ENCODE measurements at regions not wholly inside any gene's neighbourhood (a gene's known extent, or its start where the extent isn't known, plus 50 kb on each side); places are given as distances from the start of the nearest gene placed in this dataset.

GRCh38 chr16:31641279-31641678, 113.6 kb downstream of the AHSP start:
- H3K23me2 ChIP-seq (ENCODE audit: low read depth, low read length): no peaks in the 10 kb centered on the region
- H3K23ac ChIP-seq (ENCODE audit: insufficient read length): no peak overlapping the region
- H3K4me2 ChIP-seq (ENCODE audit: insufficient read depth in 1 of 2, low read depth in 2 of 2, low read length in 2 of 2): no peak overlapping the region
- H3K9me3 ChIP-seq (ENCODE audit: insufficient read depth in 2 of 2, low read depth in 1 of 2, low read length in 1 of 2): peaks cover 52 to 55% of the 10 kb centered on the region in 2 experiments
- H4K91ac ChIP-seq (replicated peaks; ENCODE audit: insufficient read length, low read length): no peak overlapping the region
- H2BK12ac ChIP-seq (ENCODE audit: low read depth, low read length): no peak overlapping the region
- no peak overlapping the region for H2BK20ac ChIP-seq (ENCODE audit: low read length)
- TF ChIP-seq, protein P1, sequence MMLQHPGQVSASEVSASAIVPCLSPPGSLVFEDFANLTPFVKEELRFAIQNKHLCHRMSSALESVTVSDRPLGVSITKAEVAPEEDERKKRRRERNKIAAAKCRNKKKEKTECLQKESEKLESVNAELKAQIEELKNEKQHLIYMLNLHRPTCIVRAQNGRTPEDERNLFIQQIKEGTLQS (IDR thresholded peaks at IDR 0.05; ENCODE audit: insufficient read depth, low read depth, low read length): no peak
- TF ChIP-seq CTBP2 (IDR thresholded peaks at IDR 0.05; ENCODE audit: borderline replicate concordance, insufficient read depth, insufficient read length, low read length) (no peak), TCF12 (IDR thresholded peaks at IDR 0.05; ENCODE audit: low read depth, low read length) (no peak), ASH2L (IDR thresholded peaks at IDR 0.05; ENCODE audit: low read length) (no peak), JUN (IDR thresholded peaks at IDR 0.05; ENCODE audit: low read depth, low read length) (no peak), SP4 (IDR thresholded peaks at IDR 0.05; ENCODE audit: low read length) (no peak)
- H4K20me1 ChIP-seq (replicated peaks in 1 of 2; ENCODE audit: control insufficient read depth in 1 of 2, insufficient read depth in 2 of 2, low read length in 2 of 2): no peaks in the 10 kb centered on the region
- no peak overlapping the region for H3K4me3 ChIP-seq (ENCODE audit: extremely low read depth in 1 of 4, insufficient read depth in 2 of 4, low read depth in 3 of 4, low read length in 4 of 4)
- no peak overlapping the region for H2AK5ac ChIP-seq (ENCODE audit: low read depth, low read length)
- no peak overlapping the region for H3K9ac ChIP-seq (replicated peaks in 1 of 4; ENCODE audit: extremely low read depth in 1 of 4, low read depth in 3 of 4, low read length in 3 of 4)
- H3K4me1 ChIP-seq (replicated peaks in 1 of 4; ENCODE audit: control insufficient read depth in 3 of 4, insufficient read depth in 4 of 4, low read length in 3 of 4): no peaks in the 10 kb centered on the region
- H2BK120ac ChIP-seq (replicated peaks; ENCODE audit: low read depth, low read length): no peak overlapping the region
- H4K5ac ChIP-seq (ENCODE audit: insufficient read length, low read depth, low read length): no peak overlapping the region
- H3K27me3 ChIP-seq (replicated peaks in 1 of 4; ENCODE audit: control insufficient read depth in 3 of 4, extremely low read depth in 1 of 4, insufficient read depth in 3 of 4, low read length in 3 of 4): no peaks in the 10 kb centered on the region
- H3K14ac ChIP-seq (ENCODE audit: insufficient read length): no peak overlapping the region
- 79% methylated on average over 4 of the region's 4 CpGs; no CpG with 5 or more reads in 1 of the 2 experiments for WGBS, 2 experiments (ENCODE audit: extremely low coverage in 1 of 2, insufficient coverage in 1 of 2, insufficient read length in 1 of 2, insufficient replicate concordance in 2 of 2, low coverage in 1 of 2, low lambda C conversion rate in 2 of 2, missing lambda C conversion rate in 1 of 2)
- H3K18ac ChIP-seq (ENCODE audit: extremely low read depth, low read length): no peak overlapping the region
- no peaks in the 10 kb centered on the region for H3K36me3 ChIP-seq (ENCODE audit: control insufficient read depth in 2 of 4, insufficient read depth in 4 of 4, low read length in 3 of 4)
- DNase-seq (ENCODE audit: low read depth in 1 of 2, low spot score in 2 of 2) (no peak), FAIRE-seq (no peak)
- POLR2A ChIA-PET (ENCODE audit: partially characterized antibody): no interaction called here
- H4K8ac ChIP-seq (ENCODE audit: extremely low read depth, insufficient read depth, low read length): no peak overlapping the region
- H2BK15ac ChIP-seq (ENCODE audit: low read length): no peak overlapping the region
- H3K79me1 ChIP-seq (ENCODE audit: low read depth, low read length): no peaks in the 10 kb centered on the region
- CTCF ChIA-PET (ENCODE audit: partially characterized antibody): no interaction called here
- no peak overlapping the region for H3K27ac ChIP-seq (ENCODE audit: low read depth, low read length)
- H2BK5ac ChIP-seq (ENCODE audit: low read depth, low read length): no peak overlapping the region
- H3K79me2 ChIP-seq (ENCODE audit: control insufficient read depth in 1 of 2, insufficient read depth in 2 of 2, low read length in 2 of 2): no peaks in the 10 kb centered on the region
- no peak overlapping the region for H2AFZ ChIP-seq (ENCODE audit: low read length)
- H3K4ac ChIP-seq (replicated peaks; ENCODE audit: insufficient read length, low read depth, low read length): no peak overlapping the region
- H3K56ac ChIP-seq (replicated peaks; ENCODE audit: insufficient read length, low read depth, low read length): no peak overlapping the region
